ENCODE measurements at regions not wholly inside any gene's neighbourhood (a gene's known extent, or its start where the extent isn't known, plus 50 kb on each side); places are given as distances from the start of the nearest gene placed in this dataset.

DNA sequence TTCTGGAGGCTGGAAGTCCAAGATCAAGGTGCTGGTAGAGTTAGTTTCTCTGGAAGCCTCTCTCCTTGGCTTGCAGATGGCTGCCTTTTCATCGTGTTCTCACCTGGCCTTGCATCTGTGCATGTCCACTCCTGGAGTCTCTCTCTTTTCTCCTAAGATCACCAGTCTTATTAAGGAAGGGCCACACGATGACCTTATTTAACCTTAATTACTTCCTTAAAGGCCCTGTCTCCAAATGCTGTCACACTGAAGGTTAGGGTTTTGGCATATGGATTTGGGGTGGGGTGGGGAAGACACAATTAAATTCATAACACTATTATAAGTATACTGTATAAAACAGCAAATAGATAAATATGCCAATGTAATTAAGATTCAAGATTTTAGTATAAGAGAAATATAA, 402.4 kb upstream of the HS6ST1 start:
- H2AFZ ChIP-seq (ENCODE audit: low read length) = no peak overlapping the region
- H3K4me2 ChIP-seq (ENCODE audit: extremely low read depth, insufficient read depth, low read length) = no peak overlapping the region

DNA sequence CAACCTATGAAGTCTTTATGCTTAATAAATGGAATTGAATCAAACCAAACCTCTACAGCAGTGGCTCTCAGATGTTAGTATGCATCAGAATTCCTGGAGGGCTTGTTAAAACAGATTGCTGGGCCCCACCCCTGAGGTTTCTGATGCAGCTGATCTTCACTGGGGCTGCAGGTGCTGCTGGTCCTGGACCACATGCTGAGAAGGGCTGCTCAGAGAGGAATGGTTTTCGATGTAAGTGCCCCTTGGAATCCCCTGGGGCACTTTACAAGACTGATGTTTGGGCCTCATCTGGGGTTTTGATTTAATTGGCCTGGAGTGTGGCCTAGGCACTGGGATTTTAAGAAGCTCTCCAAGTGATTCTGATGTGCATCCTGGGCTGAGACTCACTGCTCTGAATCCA, 403.8 kb upstream of the HS6ST1 start:
- Histone ChIP-seq H3K4me1 (ENCODE audit: control insufficient read depth, extremely low read depth, insufficient read depth, low read length) (peaks cover 4% of the 10 kb centered on the region), H3K4me3 (replicated peaks in 1 of 4; ENCODE audit: control extremely low read depth in 1 of 4, insufficient read depth in 1 of 4, low read depth in 3 of 4, low read length in 4 of 4) (no peak overlapping the region), H3K79me2 (ENCODE audit: control insufficient read depth, insufficient read depth, low read length) (no peaks in the 10 kb centered on the region), H3K9ac (ENCODE audit: insufficient read depth, low read length) (no peak overlapping the region), H4K20me1 (ENCODE audit: control insufficient read depth, extremely low read depth, insufficient read depth, low read length) (no peaks in the 10 kb centered on the region), H3K36me3 (ENCODE audit: control insufficient read depth, insufficient read depth, low read length) (no peaks in the 10 kb centered on the region), H3K27ac (ENCODE audit: insufficient read depth, low read length) (no peak overlapping the region), H3K4me2 (ENCODE audit: extremely low read depth, insufficient read depth, low read length) (no peak overlapping the region), H3K9me3 (ENCODE audit: control insufficient read depth, insufficient read depth, low read depth, low read length) (no peaks in the 10 kb centered on the region), H2AFZ (ENCODE audit: low read length) (no peak overlapping the region), H3K27me3 (ENCODE audit: control insufficient read depth, insufficient read depth, low read length) (no peaks in the 10 kb centered on the region)
- no peak for DNase-seq (ENCODE audit: low read depth in 2 of 2)
- TF ChIP-seq, protein P1, sequence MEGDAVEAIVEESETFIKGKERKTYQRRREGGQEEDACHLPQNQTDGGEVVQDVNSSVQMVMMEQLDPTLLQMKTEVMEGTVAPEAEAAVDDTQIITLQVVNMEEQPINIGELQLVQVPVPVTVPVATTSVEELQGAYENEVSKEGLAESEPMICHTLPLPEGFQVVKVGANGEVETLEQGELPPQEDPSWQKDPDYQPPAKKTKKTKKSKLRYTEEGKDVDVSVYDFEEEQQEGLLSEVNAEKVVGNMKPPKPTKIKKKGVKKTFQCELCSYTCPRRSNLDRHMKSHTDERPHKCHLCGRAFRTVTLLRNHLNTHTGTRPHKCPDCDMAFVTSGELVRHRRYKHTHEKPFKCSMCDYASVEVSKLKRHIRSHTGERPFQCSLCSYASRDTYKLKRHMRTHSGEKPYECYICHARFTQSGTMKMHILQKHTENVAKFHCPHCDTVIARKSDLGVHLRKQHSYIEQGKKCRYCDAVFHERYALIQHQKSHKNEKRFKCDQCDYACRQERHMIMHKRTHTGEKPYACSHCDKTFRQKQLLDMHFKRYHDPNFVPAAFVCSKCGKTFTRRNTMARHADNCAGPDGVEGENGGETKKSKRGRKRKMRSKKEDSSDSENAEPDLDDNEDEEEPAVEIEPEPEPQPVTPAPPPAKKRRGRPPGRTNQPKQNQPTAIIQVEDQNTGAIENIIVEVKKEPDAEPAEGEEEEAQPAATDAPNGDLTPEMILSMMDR (conservative IDR thresholded peaks at IDR 0.05 in 1 of 2, IDR thresholded peaks at IDR 0.05 in 1 of 2; ENCODE audit: low read depth in 1 of 2, low read length in 2 of 2) = no peak
- TF ChIP-seq EZH2 (IDR thresholded peaks at IDR 0.05; ENCODE audit: low read length, missing control alignments) = no peak

More for the DNA sequence above, 402.4 kb upstream of the HS6ST1 start:
- Histone ChIP-seq H3K79me2 (ENCODE audit: control insufficient read depth, insufficient read depth, low read length) (no peaks in the 10 kb centered on the region), H3K9ac (ENCODE audit: insufficient read depth, low read length) (no peak overlapping the region), H3K9me3 (ENCODE audit: control insufficient read depth, insufficient read depth, low read depth, low read length) (no peaks in the 10 kb centered on the region), H3K27me3 (ENCODE audit: control insufficient read depth, insufficient read depth, low read length) (no peaks in the 10 kb centered on the region), H3K36me3 (ENCODE audit: control insufficient read depth, insufficient read depth, low read length) (no peaks in the 10 kb centered on the region), H3K4me3 (replicated peaks in 1 of 4; ENCODE audit: control extremely low read depth in 1 of 4, insufficient read depth in 1 of 4, low read depth in 3 of 4, low read length in 4 of 4) (no peak overlapping the region), H3K4me1 (ENCODE audit: control insufficient read depth, extremely low read depth, insufficient read depth, low read length) (no peaks in the 10 kb centered on the region), H3K27ac (ENCODE audit: insufficient read depth, low read length) (no peak overlapping the region), H4K20me1 (ENCODE audit: control insufficient read depth, extremely low read depth, insufficient read depth, low read length) (no peaks in the 10 kb centered on the region)
- no peak for TF ChIP-seq EZH2 (IDR thresholded peaks at IDR 0.05; ENCODE audit: low read length, missing control alignments)
- TF ChIP-seq, protein P1 (conservative IDR thresholded peaks at IDR 0.05 in 1 of 2, IDR thresholded peaks at IDR 0.05 in 1 of 2; ENCODE audit: low read depth in 1 of 2, low read length in 2 of 2) = no peak
- no peak for DNase-seq (ENCODE audit: low read depth in 2 of 2)

DNA sequence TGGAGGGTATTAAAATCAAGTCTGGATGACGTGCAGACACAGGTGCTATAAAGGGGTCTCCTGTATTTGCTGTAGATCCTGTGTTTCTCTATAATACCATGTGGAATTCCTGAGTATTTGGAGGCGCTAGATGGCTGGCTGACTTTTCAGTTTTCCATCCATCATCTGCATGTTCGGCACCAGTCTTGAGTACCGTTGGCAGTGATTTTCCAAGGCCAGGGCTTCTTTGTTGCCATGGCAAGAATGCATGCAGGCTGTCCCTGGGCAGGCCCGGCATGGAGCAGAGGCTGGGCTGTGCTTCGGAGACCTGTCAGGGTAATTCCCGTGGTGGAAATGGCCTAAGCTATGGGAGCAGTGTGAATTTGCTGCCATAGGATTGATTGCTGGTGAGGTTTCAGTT, 405.9 kb upstream of the HS6ST1 start:
- Histone ChIP-seq H3K27me3 (ENCODE audit: control insufficient read depth, insufficient read depth, low read length) (no peaks in the 10 kb centered on the region), H3K4me2 (ENCODE audit: extremely low read depth, insufficient read depth, low read length) (no peak overlapping the region), H3K27ac (ENCODE audit: insufficient read depth, low read length) (no peak overlapping the region)

More for the DNA sequence above, 405.9 kb upstream of the HS6ST1 start:
- peaks cover 1% of the 10 kb centered on the region for H4K20me1 ChIP-seq (ENCODE audit: control insufficient read depth, extremely low read depth, insufficient read depth, low read length)
- no peak overlapping the region for H3K9ac ChIP-seq (ENCODE audit: insufficient read depth, low read length)
- H3K9me3 ChIP-seq (ENCODE audit: control insufficient read depth, insufficient read depth, low read depth, low read length) = no peaks in the 10 kb centered on the region
- no peaks in the 10 kb centered on the region for H3K79me2 ChIP-seq (ENCODE audit: control insufficient read depth, insufficient read depth, low read length)
- H3K4me1 ChIP-seq (ENCODE audit: control insufficient read depth, extremely low read depth, insufficient read depth, low read length) = peaks cover 4% of the 10 kb centered on the region
- TF ChIP-seq EZH2 (IDR thresholded peaks at IDR 0.05; ENCODE audit: low read length, missing control alignments) = no peak
- TF ChIP-seq, protein P1 (conservative IDR thresholded peaks at IDR 0.05 in 1 of 2, IDR thresholded peaks at IDR 0.05 in 1 of 2; ENCODE audit: low read depth in 1 of 2, low read length in 2 of 2) = no peak
- no peak overlapping the region for H3K4me3 ChIP-seq (replicated peaks in 1 of 4; ENCODE audit: control extremely low read depth in 1 of 4, insufficient read depth in 1 of 4, low read depth in 3 of 4, low read length in 4 of 4)
- no peak for DNase-seq (ENCODE audit: low read depth in 2 of 2)
- H2AFZ ChIP-seq (ENCODE audit: low read length) = no peak overlapping the region
- no peaks in the 10 kb centered on the region for H3K36me3 ChIP-seq (ENCODE audit: control insufficient read depth, insufficient read depth, low read length)
